GM18505 (cell line): ENCODE measurements at regions not wholly inside any gene's neighbourhood (a gene's known extent, or its start where the extent isn't known, plus 50 kb on each side); places are given as distances from the start of the nearest gene placed in this dataset.
"Not testable (repeated sequence)": the region's sequence is repeated elsewhere in the genome, so short reads cannot be mapped to it uniquely, and the experiment has no call there.

Experiments used
- ATAC-seq: cut with Tn5 transposase; IDR thresholded peaks from one replicate; pipeline ENCODE4 v1.9.1; 2021; ENCODE audit not compliant: unreplicated experiment
- POLR2A ChIP-seq: IDR thresholded peaks from 4 replicates; pipeline ENCODE4 v1.6.1; 2011; ENCODE audit warnings: borderline replicate concordance; ENCODE audit not compliant: insufficient read depth, insufficient read length; ENCODE audit errors: extremely low read depth

DNA sequence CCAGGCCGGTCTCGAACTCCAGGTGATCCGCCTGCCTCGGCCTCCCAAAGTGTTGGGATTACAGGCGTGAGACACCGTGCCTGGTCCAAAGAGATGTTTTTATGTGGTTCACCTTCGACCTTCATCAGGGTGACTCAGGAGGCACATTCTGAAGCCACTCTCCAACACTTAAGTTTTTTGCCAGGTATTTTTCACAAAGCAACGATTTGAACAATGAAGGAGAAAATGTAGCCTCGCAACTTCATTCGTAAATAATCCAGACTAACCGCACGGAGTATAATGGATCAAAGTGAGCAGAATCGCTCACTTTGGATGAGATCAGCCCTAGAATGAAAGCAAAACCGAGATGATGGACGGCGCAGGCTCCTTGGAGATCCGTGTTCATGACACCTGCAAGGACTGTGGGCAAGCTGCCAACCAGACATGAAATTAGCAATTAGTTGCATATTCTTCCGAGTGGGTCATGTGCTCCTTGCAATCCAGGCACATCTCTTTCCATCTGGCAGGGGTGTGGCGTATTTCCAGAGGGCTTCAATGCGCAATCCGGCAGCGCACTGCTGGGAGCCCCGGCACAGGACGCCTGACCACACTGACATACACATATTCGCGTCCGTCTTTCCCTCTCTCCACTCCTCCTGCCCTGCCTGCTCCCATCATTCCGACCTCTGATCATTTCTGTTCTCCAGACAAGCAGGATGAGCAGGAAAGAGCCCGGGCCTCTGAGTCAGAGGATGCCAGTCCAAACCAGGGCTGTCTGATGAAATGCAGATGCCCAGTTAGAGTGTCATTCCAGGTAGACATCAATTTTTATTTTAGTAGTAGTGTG is 148.4 kb downstream of the KLF6 start:
- ATAC-seq, result no peak
- TF ChIP-seq POLR2A, result no peak

DNA sequence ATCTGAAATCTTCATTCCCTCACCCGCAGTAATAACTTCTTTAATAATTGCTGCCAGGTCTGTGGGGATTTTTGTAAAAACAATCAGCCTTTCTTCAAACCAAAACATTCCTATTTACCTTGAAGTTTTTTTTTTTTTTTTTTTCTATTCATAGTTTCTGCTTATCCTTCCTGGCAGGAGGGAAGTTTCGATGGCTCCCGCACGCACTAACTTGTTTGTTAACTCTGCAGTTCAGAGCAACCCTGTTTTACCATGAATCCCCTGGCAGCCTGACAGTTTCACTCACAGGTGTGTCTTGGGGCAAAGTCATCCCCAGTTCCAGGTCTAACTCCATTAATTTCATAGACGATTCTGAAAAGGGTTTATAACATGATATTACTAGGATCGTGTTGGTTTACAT is 149.3 kb downstream of the KLF6 start:
- ATAC-seq, result no peak
- TF ChIP-seq POLR2A, result no peak

DNA sequence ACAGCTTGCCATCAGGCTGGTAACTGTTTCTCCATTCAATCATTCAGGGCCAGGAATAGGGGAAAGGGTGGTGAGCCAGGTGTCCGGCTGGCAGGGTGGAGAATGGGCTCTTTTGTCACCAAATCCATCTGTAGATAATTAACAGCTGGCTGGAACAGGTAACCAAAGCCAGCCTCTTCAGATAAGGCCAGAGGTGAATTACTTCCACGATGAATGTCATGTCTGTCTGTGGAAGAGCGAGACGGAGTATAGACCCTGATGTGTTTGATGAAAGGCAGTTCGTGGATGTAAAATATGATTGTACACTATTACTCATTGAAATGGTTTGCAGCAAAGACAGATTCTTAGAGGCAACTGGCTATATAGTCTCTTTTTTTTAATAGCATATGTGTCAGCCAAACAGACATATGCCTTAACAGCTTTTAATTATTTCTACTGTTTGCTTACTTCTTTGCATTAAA is 149.8 kb downstream of the KLF6 start:
- no peak for TF ChIP-seq POLR2A
- ATAC-seq, result no peak

- ATAC-seq, result not testable (repeated sequence)
These were observed 150.4 kb downstream of the KLF6 start for GRCh38 chr10:3634646-3635045.

DNA sequence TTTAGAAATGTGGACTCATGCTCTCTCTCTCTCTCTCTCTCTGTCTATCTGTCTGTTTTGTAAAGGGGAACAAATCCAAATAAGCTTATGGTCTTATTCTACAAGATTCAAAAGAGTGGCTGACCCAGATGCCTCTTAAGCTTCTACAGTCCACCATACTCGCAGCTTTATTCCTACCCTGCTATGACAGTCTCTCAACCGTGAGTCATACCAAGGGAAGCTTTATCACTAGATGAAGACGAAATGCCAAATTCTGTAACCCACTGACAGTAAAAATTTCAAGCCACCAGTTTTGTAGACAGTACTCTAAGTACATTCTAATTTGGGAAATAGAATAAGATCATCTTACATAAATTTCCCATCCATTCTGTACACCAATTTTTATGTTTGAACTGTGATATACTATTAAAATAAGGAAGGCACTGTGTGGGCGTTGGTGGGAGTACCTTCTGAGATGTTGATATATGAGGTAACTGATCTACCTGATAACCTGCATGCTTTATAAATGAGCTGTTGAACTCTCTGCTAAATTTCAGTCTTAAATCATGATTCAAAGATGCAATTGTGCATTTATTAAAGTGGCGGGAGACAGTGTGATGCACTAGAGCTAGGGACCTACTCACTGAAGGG is 153.2 kb downstream of the KLF6 start:
- TF ChIP-seq POLR2A, result no peak
- no peak for ATAC-seq

DNA sequence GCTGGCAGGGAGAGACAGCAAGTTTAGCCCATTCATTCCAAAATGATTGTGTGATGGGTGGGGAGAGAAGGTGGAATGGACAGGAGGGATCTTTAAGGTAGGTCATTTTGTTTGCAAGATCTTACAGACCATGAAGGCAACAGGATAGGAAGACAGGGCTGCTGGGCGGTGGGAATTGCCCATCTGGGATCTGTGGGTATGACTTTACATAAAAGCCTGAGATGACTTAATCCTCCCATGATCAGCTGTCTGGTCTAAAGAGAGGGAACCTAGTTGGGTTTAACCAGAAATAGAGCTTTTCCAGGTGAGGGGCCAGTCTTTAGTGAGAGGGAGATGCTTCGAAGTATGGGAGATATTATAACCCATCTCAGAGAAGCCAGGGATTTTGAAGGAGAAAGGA is 153.7 kb downstream of the KLF6 start:
- ATAC-seq, result no peak
- no peak for TF ChIP-seq POLR2A

GRCh38 chr10:3625959-3626751 is 158.9 kb downstream of the KLF6 start:
- no peak for ATAC-seq
- no peak for TF ChIP-seq POLR2A

DNA sequence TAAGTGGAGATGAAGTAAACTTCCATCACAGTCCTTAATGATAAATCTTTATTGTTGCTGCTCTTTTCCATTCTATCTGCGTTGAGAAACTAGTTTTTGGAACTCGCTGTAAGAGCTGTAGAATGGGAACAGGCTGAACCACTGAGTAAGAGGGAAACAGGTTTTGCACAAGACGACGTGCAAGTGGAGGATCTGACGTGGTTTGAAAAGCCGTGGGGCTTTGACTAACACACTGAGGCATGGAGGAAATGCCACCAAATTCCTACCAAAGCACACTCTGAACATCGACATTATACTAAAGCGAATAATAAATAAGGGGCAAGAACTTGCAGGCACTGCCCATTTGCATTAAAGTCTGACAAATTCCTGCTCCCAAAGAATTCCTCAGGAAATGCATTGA is 160.6 kb downstream of the KLF6 start:
- ATAC-seq, result no peak
- no peak for TF ChIP-seq POLR2A

GRCh38 chr10:3623746-3624145 is 161.3 kb downstream of the KLF6 start:
- no peak for TF ChIP-seq POLR2A
- ATAC-seq, result no peak

- no peak for ATAC-seq
- TF ChIP-seq POLR2A, result no peak
These were observed 162.0 kb downstream of the KLF6 start for GRCh38 chr10:3622845-3623621.

DNA sequence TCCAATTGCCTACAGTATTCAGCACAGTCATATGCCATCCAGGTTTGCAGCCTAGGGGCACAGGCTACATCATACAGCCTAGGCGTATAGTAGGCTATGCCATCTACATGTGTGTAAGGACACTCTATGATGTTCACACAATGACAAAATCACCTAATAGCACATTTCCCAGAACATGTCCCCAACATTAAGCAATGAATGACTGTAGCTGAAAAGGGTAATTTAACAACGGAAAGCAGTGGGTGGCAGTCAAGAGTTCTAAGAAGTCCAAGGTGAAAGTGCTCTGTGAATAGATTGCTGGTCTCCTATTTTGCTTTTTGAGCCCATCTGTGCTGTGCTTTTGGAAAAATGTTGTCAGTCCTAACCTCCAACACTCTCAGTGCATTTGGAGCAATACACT is 162.6 kb downstream of the KLF6 start:
- no peak for ATAC-seq
- no peak for TF ChIP-seq POLR2A

DNA sequence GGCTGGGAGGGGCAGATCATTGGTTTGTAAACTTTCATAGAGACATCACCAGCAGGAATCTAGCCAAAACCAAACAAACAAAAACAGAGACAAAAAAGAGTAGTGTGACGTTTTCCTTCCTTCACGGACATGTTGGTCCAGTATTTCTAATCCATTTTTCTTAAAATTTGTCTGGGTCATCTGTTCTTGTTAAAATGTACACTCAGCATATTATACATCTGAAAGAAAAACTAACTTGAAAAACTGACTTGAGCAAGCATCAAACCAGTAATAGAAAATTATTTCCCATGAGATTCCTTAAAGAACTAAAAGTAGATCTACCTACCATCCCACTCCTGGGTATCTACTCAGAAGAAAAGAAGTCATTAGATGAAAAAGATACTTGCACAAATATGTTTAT is 164.2 kb downstream of the KLF6 start:
- no peak for ATAC-seq
- no peak for TF ChIP-seq POLR2A

GRCh38 chr10:3619241-3619640 is 165.8 kb downstream of the KLF6 start:
- TF ChIP-seq POLR2A, result no peak
- no peak for ATAC-seq
